ENCODE measurements at regions not wholly inside any gene's neighbourhood (a gene's known extent, or its start where the extent isn't known, plus 50 kb on each side); places are given as distances from the start of the nearest gene placed in this dataset.
"Not testable (repeated sequence)": the region's sequence is repeated elsewhere in the genome, so short reads cannot be mapped to it uniquely, and the experiment has no call there.

GRCh38 chr9:61420267-61420958 is 230.6 kb downstream of the SPATA31A7 start:
- H3K27ac ChIP-seq (ENCODE audit: low read length); H3K9me3 ChIP-seq (ENCODE audit: control insufficient read depth, low read length); intact Hi-C loops (cut with DNase I); ATAC-seq; H3K4me3 ChIP-seq (ENCODE audit: low read length); DNase-seq; H3K27me3 ChIP-seq (ENCODE audit: control insufficient read depth, insufficient read depth); H3K4me1 ChIP-seq (ENCODE audit: control insufficient read depth, insufficient read depth, low read length): not testable (repeated sequence)
- no CpG with 5 or more reads among the region's 7 CpGs for WGBS

GRCh38 chr9:61447189-61447588 is 257.4 kb downstream of the SPATA31A7 start:
- DNase-seq; H3K27me3 ChIP-seq (ENCODE audit: control insufficient read depth, insufficient read depth); H3K9me3 ChIP-seq (ENCODE audit: control insufficient read depth, low read length); H3K4me3 ChIP-seq (ENCODE audit: low read length); H3K4me1 ChIP-seq (ENCODE audit: control insufficient read depth, insufficient read depth, low read length); H3K27ac ChIP-seq (ENCODE audit: low read length); intact Hi-C loops (cut with DNase I): not testable (repeated sequence)
- peak in 1 of 2 donors; percentile 60 for ATAC-seq
- WGBS: no CpG with 5 or more reads among the region's 10 CpGs

GRCh38 chr9:61460860-61461259 is 271.0 kb downstream of the SPATA31A7 start:
- H3K9me3 ChIP-seq (ENCODE audit: control insufficient read depth, low read length); H3K27ac ChIP-seq (ENCODE audit: low read length); DNase-seq; ATAC-seq; H3K27me3 ChIP-seq (ENCODE audit: control insufficient read depth, insufficient read depth); intact Hi-C loops (cut with DNase I); H3K4me1 ChIP-seq (ENCODE audit: control insufficient read depth, insufficient read depth, low read length); H3K4me3 ChIP-seq (ENCODE audit: low read length): not testable (repeated sequence)
- WGBS: no CpG with 5 or more reads among the region's 3 CpGs
